GM10248 (cell line): ENCODE measurements at regions not wholly inside any gene's neighbourhood (a gene's known extent, or its start where the extent isn't known, plus 50 kb on each side); places are given as distances from the start of the nearest gene placed in this dataset.

Source experiments
- CTCF ChIA-PET: fragments of 300-600 bp; sonication (Branson Sonifier 250); formaldehyde crosslinking; extraction: SDS; loops from one replicate; lab custom pipeline; 2021; ENCODE audit warnings: antibody characterized with exemption; lab: Yijun Ruan, JAX
- POLR2A ChIA-PET: fragments of 350-650 bp; sonication (Branson Sonifier 250); formaldehyde crosslinking; extraction: SDS; loops from one replicate; lab custom pipeline; 2020; ENCODE audit warnings: antibody characterized with exemption; lab: Yijun Ruan, JAX
- DNase-seq: peaks from one replicate; pipeline ENCODE4 v3.0.0; 2012; ENCODE audit errors: extremely low spot score
- TF ChIP-seq, protein P1 (sequence below): IDR thresholded peaks from 2 replicates; pipeline ENCODE4 v1.5.1; 2012; ENCODE audit warnings: mild to moderate bottlenecking, low read depth; ENCODE audit errors: extremely low read depth, missing control alignments, control extremely low read depth

GRCh38 chr22:27673839-27674238, 127.7 kb downstream of the MN1 start:
- POLR2A ChIA-PET: no interaction called here
- DNase-seq: no peak
- CTCF ChIA-PET: no interaction called here
- TF ChIP-seq, protein P1, sequence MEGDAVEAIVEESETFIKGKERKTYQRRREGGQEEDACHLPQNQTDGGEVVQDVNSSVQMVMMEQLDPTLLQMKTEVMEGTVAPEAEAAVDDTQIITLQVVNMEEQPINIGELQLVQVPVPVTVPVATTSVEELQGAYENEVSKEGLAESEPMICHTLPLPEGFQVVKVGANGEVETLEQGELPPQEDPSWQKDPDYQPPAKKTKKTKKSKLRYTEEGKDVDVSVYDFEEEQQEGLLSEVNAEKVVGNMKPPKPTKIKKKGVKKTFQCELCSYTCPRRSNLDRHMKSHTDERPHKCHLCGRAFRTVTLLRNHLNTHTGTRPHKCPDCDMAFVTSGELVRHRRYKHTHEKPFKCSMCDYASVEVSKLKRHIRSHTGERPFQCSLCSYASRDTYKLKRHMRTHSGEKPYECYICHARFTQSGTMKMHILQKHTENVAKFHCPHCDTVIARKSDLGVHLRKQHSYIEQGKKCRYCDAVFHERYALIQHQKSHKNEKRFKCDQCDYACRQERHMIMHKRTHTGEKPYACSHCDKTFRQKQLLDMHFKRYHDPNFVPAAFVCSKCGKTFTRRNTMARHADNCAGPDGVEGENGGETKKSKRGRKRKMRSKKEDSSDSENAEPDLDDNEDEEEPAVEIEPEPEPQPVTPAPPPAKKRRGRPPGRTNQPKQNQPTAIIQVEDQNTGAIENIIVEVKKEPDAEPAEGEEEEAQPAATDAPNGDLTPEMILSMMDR: no peak

DNA sequence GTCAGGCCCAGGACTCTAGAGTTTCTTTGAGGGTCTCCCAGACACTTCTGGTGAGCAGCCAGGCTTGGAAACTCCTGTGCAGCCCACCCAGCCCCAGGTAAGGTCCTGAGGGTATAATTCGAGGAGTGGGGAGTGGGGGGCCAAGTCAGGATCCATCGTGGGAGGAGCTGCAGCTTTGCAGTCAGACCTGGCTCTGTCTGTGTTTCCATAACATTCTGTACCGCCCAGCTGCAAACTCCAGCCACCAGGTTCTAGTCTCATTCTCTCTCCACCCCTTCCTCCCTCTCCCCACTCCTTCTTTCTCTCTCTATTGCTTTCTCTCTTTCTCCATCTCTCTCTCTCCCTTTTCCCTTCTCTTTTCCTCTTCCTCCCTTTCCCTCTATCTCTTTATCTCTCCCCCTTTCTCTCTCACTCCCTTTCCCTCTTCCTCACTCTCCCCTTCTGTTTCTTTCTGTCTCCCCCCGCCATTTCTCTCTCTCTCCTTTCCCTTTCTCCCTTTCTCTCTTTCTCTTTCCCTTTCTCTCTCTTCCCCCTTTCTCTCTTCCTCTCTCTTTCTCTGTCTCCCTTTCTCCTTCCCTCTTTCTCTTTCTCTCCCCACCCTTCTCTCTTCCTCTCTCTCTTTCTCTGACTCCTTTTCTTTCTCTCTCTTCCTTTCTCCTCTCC, 127.2 kb downstream of the MN1 start:
- TF ChIP-seq, protein P1: no peak
- DNase-seq: no peak
- ChIA-PET POLR2A (no interaction called here), CTCF (no interaction called here)

DNA sequence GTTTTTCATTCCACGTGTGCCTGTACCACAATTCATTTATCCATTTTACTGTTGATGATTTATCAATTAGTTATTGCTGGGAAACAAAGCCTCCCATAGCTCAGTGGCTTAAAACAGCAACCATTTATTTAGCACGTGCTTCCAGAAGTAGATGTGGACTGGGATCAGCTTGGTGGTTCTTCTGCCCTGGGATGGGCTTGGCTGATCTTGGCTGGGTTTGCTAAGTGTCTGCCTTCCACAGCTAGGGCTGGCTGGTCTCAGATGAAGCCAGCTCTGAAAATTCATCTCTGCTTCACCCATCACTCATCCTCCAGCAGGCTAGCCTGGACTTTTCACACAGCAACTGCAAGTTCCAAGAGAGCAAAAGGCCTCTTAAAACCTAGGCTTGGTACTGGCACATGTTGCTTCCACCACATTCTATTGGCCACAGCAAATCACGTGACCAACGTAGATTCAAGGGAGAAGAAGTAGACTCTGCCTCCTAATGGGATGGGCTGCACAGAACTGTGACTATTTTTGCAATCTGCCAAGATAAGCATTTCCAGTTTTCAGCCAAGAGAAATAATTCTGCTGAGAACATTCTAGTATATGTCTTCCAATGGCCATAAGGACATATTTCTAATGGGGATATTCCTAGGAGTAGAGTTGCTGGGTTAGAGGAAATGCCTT, 124.9 kb downstream of the MN1 start:
- DNase-seq: no peak
- CTCF ChIA-PET: no interaction called here
- POLR2A ChIA-PET: no interaction called here
- TF ChIP-seq, protein P1: no peak

GRCh38 chr22:27677905-27678458, 123.6 kb downstream of the MN1 start:
- TF ChIP-seq, protein P1: no peak
- ChIA-PET CTCF (no interaction called here), POLR2A (no interaction called here)
- DNase-seq: no peak

DNA sequence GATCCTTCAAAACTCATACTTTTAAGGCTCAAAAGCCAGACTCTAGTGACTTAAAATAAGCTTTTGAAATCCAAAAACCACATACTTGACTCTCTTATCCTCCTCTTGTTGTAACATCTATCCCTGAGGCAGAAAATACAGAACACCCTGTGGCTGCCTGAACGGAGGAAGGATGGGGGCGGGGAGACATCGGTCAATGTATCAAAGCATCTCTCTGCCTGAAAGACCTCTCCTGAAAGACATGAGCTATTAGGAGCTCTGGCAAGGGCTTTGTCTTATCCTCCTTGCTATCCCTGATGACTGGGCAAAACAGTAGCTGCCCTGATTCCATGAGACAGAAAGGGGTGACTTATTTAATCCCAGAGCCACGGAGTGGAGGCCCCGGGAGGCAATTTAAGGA, 122.4 kb downstream of the MN1 start:
- TF ChIP-seq, protein P1: no peak
- POLR2A ChIA-PET: no interaction called here
- CTCF ChIA-PET: no interaction called here
- DNase-seq: no peak

- POLR2A ChIA-PET: no interaction called here
- TF ChIP-seq, protein P1: no peak
Measured at GRCh38 chr22:27679693-27680488, 121.7 kb downstream of the MN1 start.

More at GRCh38 chr22:27679693-27680488, 121.7 kb downstream of the MN1 start:
- DNase-seq: no peak
- CTCF ChIA-PET: no interaction called here
